HG03378 (cell line): ENCODE measurements at regions not wholly inside any gene's neighbourhood (a gene's known extent, or its start where the extent isn't known, plus 50 kb on each side); places are given as distances from the start of the nearest gene placed in this dataset.

ENCODE experiments used
- ATAC-seq: cut with Tn5 transposase; IDR thresholded peaks from one replicate; pipeline ENCODE4 v1.9.1; 2021; ENCODE audit warnings: mild to moderate bottlenecking, moderate library complexity; ENCODE audit not compliant: unreplicated experiment

DNA sequence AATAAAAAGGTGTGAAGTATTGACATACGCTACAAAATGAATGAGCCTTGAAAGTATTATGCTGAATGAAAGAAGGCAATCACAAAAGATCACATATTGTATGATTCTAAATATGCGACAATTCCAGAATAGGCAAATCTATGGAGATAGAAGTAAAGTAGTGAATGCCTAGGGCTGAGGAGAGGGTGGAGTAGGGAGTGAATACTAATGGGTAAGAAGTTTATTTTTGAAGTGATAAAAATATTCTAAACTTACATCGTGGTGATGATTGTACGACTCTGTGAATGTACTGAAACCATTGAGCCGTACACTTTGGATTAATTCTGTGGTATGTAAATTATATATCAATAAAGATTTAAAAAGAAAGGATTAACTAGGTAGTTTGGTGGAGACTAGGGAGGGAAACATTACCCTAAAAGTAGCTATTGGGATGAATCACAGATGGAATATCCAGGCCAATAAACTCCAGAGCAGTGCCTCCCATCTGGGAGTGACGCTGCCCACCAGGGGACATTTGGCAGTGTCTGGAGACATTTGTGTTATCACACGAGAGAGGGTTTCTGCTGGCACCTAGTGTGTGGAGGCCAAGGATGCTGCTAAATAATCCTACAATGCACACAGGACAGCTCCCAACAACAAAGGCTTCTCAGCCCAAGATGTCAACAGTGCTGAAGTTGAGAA lies 214.2 kb upstream of the PCSK2 start:
- no peak for ATAC-seq

DNA sequence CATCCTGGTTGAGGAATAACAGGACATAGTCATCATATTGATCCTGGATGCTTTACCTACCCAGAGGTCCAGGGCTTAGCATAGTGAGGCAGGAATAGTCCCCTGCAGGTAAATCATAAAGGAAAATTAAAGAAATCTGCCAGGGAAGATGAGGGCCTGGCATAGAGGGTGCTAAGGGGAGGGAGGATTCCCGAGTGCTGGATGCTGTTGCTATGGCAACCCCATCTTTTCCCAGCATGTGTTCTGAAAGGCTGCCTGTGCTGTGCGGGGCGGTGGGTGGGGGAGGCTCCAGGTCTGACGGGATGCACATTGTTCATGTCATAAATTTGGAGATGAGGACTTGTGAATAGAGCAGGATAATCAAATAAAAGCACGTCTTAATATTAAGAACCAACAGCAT lies 212.6 kb upstream of the PCSK2 start:
- no peak for ATAC-seq

DNA sequence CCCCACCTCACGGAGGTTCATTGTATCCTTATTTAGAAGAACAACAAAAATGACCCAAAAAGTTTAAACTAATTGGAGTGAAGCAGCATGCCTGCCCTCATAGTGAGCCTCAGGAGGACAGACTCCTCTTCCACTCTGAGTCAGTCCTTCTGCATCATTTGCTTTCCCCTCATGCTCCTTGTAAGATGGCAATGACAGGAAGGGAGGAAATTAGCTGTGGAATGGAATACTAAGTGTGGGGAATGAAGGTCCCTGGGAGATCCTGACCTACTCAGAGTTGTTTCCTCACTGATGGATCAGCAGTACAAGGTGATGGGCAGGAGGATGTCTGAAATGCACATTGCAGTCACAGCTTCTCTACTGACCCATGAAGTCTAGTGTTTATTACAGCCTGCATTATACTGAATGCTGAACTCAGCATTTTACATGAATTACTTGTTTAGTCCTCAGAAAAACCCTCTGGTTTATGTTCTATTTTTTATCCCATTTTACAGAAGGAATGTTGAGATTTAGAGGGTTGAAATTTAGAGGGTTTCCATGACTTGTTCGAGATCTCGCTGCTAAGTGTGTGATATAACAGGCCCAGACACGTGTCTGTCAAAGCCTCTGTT lies 212.0 kb upstream of the PCSK2 start:
- no peak for ATAC-seq

DNA sequence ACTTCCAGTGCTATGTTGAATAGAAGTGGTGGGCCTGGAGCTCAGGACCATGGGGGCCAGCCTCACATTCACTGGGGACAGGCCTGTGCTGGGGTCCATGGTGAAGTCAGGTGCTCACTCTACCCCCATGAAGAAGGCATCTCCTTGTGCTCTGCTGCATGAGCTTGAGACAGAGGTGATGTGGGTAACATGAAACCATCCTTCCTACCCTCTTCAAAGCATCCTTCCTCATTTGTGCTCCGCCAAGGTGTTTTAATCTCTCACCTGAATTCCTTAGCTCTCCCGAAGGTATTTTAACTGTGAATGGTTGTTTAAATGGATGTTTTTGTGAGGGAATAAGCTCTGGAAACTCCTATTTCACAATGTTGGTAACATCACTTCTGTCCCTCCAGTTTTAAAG lies 209.6 kb upstream of the PCSK2 start:
- no peak for ATAC-seq

DNA sequence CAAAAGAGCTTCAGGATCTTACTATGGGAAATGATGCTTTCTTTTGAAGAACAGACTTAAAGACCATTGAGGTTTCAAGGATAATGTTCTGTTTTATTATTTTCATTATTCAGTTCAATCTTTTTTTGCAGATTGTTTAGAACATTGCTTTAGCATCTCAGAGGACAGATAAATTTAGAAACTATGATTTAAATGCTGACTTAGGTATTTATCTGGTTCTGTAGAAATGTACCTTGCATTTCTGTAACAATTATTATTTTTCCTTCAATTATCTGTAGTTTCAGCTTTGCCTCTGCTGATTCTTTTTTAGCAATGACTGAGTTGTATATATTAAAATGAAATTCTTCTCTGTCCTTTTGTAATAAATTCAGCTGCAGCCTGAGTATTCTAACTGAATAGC lies 205.4 kb upstream of the PCSK2 start:
- no peak for ATAC-seq

DNA sequence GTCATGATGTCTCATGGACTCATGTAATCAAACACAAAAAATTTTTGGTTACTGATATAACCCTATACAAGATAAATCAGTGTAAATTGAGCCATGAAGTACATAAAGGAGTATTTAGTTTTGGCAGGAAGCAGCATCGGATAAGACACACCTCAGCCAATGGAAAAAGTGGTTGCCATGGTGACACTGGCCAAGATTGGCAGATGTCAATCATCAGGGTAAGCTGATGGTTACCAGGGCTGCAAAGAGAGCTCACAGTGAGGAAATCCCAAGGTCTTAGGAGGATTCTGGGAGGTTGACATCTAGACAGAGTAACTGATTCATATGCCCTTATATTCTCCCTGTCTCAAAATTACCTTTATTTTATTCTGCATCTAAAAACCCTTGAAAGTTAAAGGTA lies 203.8 kb upstream of the PCSK2 start:
- no peak for ATAC-seq

DNA sequence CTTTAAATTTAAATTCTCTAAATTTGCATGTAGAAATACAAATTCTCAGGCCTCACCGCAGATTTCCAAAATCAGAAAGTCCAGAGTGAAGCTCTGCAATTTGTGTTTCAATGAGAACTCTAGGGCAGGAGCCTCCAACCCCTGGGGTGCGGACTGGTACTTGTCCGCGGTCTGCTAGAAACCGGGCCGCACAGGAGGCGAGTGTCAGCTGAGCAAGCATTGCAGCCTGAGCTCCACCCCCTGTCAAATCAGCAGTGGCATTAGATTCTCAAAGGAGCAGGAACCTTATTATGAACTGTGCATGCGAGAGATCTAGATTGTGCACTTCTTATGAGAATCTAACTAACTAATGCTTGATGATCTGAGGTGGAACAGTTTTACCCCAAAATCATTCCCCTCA lies 203.0 kb upstream of the PCSK2 start:
- no peak for ATAC-seq

DNA sequence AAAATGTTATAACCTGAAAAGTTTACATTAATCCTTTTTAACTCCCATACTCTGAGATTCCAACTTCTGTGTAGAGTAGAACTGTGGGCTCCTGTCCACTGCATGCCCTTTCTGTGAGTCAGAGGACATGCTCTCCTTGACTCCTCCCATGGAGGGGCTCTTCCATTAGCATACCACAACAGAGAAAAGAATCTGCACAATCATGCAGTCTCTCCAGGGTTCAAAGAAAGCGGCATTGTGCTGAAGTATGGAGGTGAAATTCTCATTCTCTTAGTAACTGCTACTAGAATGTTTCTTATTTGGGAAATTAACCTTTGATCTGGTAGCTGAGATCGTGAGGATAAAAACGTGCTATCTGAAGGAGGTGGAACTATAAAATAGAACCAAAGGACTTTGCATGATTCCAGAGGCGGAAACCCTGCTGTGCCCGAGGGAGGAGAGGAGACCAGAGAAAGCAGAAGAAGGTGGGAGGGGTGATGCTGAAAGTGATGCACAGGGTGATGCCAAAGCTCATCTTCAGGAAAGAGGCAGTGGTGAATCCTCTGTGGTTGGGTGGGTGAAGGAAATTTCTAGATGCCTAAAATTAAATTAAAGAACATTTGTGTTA lies 202.2 kb upstream of the PCSK2 start:
- ATAC-seq, result no peak

DNA sequence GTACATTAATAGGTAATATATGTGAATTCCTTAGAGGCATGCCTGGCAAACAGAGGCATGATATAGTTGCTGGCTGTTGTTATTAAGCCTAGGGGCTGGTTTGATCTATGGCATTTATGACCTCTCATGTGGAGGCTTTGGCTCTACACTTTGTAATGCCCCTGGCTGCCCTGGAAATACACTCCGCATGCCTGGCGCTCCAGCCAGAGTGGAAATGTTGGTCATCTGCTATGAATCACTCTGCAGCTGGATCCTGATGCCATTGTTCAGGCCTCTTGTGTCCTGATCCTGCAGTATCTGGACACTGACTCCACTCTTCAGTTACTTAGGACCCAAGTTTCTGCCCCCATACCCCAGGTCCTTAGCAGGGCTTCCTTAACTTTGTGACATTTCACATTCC lies 200.5 kb upstream of the PCSK2 start:
- no peak for ATAC-seq

DNA sequence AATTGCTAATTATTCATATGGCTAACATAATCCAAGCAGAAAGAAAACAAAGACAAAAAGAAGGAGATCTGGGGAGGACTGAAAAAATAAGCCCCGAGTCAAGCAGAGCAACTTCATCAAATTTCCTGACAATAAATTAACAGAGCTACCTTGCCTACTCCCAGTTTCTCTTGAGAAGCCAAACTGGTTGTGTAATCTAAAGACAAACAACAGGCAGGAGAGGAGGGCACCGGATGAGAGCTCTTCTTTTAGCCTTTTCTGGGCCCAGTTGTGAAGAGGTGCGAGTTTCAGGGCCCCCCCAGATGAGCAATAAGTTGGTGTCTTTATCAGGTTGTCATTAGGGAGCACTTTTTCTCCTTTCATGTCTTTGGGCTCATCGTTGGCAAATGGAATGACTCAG lies 197.1 kb upstream of the PCSK2 start:
- no peak for ATAC-seq

DNA sequence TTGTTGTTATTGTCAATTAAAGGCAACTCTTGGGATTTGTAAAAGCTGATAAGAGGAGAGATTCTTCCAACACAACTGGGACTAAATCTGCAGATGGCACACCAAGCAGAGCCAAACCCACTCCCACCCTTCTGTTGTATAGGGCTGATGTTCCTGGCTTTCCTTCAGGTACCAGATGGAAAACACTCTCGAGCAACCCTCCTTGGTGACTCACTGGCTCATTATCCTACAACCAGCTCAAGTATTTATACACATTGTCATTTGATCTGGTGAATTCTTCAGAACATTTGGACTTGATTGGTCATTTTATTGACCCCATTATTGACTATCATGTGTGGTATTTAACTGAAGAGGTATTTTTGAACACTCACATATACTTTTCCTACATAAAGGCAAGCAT lies 190.3 kb upstream of the PCSK2 start:
- no peak for ATAC-seq

DNA sequence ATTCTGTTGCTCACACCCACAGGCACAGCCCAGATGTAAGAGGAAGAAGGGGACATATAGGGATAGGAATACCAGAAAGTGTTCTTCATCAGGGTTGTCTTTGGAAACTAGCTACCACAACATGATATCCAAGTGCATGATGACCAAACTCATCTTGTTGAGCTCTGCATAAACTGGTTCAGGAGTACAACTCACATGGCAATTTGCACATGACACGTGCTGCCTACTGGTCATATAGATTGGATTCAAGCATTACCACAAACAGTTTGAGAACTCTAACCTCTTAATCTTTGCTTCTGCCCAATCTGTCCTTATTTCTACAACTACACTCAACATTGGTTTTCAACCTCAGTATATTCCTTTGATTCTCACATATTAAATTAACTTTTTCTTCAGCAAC lies 184.7 kb upstream of the PCSK2 start:
- ATAC-seq, result no peak

DNA sequence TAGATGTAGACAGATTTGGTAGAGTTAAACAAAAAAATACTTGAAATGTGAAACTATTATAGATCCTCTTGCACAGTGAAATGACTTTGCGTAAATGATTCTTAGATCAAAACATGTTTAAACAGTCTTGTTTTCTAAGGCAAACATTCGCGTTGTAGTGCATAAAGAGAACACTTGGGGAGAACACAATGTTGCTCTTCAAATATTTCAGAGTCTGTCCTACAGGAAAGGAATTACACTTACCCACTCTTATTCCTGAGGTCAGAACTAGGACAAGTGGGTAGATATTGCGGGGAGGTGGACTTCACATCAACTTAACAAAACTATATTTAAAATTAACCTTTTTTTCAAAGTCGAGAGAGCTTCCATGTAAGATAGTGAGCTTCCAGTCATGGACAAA lies 183.5 kb upstream of the PCSK2 start:
- ATAC-seq, result no peak

DNA sequence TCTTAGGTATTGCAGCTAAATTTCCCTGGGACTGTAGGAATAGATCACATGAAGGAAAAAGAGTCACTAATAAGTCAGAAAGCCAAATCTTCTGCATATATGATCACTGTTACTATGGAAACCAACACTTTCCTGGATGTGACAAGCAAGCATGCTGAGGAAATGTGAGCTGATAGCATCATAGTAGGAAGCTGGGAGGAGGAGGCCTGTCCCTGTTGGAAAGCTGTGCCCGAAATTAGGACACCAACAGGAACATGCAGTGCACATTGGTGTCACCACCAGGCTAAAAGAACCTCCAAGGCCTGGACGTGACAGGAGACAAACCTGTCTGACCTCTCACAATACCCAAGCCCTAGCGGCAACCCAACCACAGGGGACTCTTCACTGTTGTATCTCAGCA lies 181.9 kb upstream of the PCSK2 start:
- ATAC-seq, result no peak

DNA sequence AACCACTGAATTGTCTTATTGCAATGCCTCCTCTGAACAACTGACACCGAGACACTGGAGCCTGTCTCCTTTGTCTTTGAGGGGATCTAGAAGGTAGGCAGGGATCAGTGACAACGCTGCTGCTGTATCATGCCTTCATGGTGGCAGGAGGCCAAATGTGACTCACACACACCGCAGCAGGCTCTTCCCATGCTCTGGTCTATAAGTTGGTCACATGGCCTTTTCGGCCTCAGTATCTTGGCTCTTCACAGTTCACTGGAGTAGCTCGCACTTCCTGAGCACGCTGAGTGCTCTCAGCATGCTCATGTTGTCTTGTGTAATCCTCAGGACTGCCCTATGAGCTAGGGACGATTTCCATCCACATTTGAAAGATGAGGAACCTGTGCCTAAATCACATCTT lies 167.4 kb upstream of the PCSK2 start:
- ATAC-seq, result no peak

DNA sequence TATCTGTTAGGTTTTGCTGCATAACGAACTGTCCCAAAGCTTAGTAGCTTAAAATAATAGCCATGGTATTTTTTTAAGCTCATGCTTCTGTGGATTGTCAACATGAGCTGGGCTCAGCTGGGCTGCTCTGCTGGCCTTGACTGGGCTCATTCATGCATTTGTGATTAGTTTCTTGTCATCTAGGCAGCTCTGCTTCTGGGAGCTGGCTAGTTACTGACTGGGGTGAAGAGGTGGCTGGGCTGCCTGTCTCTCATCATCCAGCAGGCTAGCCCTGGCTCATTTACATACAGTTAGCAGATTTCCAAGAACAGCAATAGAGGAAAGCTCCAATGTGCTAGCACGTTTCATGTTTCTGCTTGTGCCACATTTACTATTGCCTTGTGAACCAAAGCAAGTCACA lies 165.1 kb upstream of the PCSK2 start:
- ATAC-seq, result no peak

DNA sequence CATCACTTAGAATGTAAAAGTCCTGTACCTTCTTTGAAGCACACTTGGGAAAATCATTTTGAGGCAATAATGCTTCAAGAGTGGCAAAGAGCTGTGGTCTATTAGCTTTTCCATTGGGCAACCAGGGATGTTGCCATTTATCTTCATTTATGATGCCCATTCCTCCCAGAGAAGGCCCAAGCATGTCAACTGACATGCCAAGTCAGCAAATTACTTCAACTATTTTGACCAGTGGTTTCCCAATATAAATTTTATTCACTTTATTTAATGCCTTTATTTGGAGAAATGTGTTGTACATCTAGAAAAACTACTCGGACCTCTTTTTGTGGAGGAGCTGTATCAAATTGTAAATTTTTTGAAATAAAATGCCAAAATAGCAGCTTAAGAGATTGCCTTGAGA lies 164.1 kb upstream of the PCSK2 start:
- ATAC-seq, result no peak

DNA sequence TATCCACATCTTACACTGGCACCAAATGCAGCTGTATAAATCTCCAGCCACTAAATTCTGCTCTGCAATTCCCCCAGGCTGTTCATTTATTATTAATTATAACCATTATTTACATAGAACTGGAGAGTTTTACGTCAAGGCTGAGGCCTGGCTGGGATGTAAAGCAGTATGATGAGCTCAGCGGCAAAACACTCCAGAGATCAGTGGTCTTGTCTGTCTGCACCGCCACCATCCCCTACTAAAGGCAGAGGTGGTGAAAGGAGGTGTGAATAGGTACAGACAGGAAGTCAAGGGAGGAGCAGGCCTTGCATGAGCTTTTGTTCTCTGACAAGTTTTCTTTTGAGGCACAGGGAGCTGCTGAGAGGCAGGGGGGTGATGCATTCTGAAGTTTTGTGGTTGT lies 159.9 kb upstream of the PCSK2 start:
- ATAC-seq, result no peak

DNA sequence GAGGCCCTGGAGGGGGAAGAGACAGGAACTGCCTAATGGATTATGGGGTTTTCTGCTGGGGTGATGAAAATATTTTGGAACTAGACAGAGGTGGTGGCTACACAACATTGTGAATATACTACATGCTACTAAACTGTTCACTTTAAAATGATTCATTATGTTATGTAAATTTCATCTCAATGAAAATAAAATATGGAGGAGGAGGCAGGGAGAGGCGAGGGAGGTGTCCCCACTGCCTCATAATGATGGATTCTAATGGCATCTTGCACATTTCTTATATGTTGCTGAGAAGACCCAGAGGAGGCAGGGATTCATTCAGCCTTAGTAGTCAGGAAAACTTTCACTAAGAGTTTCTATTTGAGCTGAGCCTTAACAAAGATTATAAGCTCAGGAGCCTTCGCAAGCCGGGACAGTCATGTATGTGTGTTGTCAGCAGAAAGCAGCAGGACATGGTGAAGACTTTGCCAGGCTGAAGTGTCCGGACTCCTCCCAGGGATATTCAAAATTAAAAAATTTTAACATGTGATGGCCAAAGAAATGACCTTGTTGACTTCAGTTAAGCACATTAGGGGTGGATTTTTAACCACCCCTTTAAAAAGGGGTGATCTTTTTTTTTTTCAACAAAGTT lies 158.6 kb upstream of the PCSK2 start:
- no peak for ATAC-seq

DNA sequence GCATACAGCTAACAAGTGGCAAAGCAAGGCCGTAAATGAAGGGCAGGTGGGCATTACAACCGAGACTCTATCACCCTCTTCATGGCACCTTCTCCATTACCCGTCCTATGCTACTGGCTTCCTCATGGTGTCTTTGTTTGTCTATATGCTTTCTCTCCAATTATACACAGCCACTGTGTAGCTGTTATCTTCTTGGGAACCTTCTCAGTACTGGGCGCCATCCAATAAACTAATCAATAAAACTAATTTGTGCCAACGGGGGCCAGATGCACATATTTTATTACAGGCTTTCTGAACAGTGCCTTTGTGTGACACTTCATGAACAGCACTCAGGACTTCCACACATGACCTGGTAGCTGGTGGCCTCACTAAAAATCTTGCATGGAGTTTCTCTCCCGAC lies 149.8 kb upstream of the PCSK2 start:
- ATAC-seq, result no peak

DNA sequence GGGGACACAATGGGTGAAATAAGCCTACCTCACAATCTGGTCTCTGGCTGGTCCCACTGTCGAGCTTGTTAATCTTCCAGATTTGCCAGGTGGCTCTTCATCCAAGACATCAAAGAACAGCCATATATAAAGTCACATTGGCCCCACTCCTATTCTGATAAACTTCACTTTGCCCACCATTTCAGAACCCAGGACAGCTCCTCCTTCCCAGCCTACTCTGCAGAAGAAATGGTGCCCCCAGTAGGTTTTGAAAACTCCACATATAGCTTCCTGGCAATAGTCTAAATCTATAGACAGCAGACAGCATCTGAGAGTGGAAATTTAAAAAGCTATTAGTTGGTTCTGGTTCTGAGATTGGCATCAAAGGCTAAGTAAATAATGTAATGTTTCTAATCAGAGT lies 143.1 kb upstream of the PCSK2 start:
- ATAC-seq, result no peak

DNA sequence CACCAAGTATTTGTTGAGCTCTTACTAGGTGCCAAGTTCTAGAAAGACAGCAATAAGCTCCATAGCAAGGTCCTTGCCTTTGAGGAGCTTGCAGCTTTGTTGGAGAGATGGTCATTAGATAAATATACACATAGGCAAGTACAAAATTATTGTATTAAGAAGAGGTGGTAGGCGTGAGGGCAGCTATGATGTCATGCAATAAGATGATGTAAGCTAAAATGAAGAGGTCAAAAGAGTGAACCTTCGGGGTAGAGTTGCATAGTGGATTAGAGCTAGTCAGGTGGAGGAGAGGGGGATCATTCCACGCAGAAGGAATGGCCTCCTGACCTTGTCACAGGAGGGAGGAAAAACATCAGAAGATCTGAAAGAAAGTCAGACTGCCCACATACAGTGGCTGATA lies 141.9 kb upstream of the PCSK2 start:
- ATAC-seq, result no peak
